IPS-20b (cell line): ENCODE measurements at regions not wholly inside any gene's neighbourhood (a gene's known extent, or its start where the extent isn't known, plus 50 kb on each side); places are given as distances from the start of the nearest gene placed in this dataset.

Experiments
- H3K27ac ChIP-seq: one replicate; pipeline ENCODE4 v1.5.1; 2013; ENCODE audit warnings: low read length
- H3K27me3 ChIP-seq: 2 replicates; pipeline ENCODE4 v1.6.1; 2013; ENCODE audit warnings: mild to moderate bottlenecking, low read length, inconsistent platforms; ENCODE audit not compliant: insufficient read depth
- H3K36me3 ChIP-seq: 2 replicates; pipeline ENCODE4 v1.6.1; 2013; ENCODE audit warnings: low read depth, mild to moderate bottlenecking, inconsistent platforms, low read length, moderate library complexity; ENCODE audit not compliant: insufficient read depth
- H3K4me1 ChIP-seq: 2 replicates; pipeline ENCODE4 v1.6.1; 2013; ENCODE audit warnings: mild to moderate bottlenecking, control low read depth, inconsistent platforms, low read length, moderate library complexity; ENCODE audit not compliant: insufficient read depth
- H3K4me3 ChIP-seq: 2 replicates; pipeline ENCODE4 v1.5.1; 2013; ENCODE audit warnings: mild to moderate bottlenecking, low read length, inconsistent platforms
- H3K9ac ChIP-seq: 2 replicates; pipeline ENCODE4 v1.6.1; 2013; ENCODE audit warnings: low read depth, mild to moderate bottlenecking, inconsistent platforms, low read length, moderate library complexity
- H3K9me3 ChIP-seq: 2 replicates; pipeline ENCODE4 v1.6.1; 2013; ENCODE audit warnings: mild to moderate bottlenecking, low read depth, low read length, inconsistent platforms; ENCODE audit not compliant: insufficient read depth

GRCh38 chr18:55790296-55790695, 202.3 kb upstream of the TCF4 start:
- H3K9me3 ChIP-seq: peaks cover 9% of the 10 kb centered on the region; the same call in 1 of the 2 replicates
- H3K4me3 ChIP-seq: no peak overlapping the region
- no peak overlapping the region for H3K9ac ChIP-seq
- no peaks in the 10 kb centered on the region for H3K4me1 ChIP-seq
- no peak overlapping the region for H3K27ac ChIP-seq
- no peaks in the 10 kb centered on the region for H3K36me3 ChIP-seq
- H3K27me3 ChIP-seq: no peaks in the 10 kb centered on the region

- peaks cover 9% of the 10 kb centered on the region; the same call in 1 of the 2 replicates for H3K9me3 ChIP-seq
- peaks cover 7% of the 10 kb centered on the region; the same call in 1 of the 2 replicates for H3K4me1 ChIP-seq
- no peaks in the 10 kb centered on the region for H3K36me3 ChIP-seq
- H3K27me3 ChIP-seq: no peaks in the 10 kb centered on the region
- no peak overlapping the region for H3K4me3 ChIP-seq
- H3K9ac ChIP-seq: no peak overlapping the region
- no peak overlapping the region for H3K27ac ChIP-seq
Observed at GRCh38 chr18:55787536-55788073, 199.6 kb upstream of the TCF4 start.

- Histone ChIP-seq H3K36me3 (no peaks in the 10 kb centered on the region), H3K9me3 (peaks cover 9% of the 10 kb centered on the region; the same call in 1 of the 2 replicates), H3K9ac (no peak overlapping the region), H3K27me3 (no peaks in the 10 kb centered on the region), H3K4me3 (no peak overlapping the region), H3K4me1 (peaks cover 7% of the 10 kb centered on the region; the same call in 1 of the 2 replicates), H3K27ac (no peak overlapping the region)
Observed at GRCh38 chr18:55786651-55787272, 198.8 kb upstream of the TCF4 start.

- Histone ChIP-seq H3K9ac (no peak overlapping the region), H3K27me3 (peaks cover 18% of the 10 kb centered on the region), H3K27ac (no peak overlapping the region), H3K36me3 (no peaks in the 10 kb centered on the region), H3K4me3 (no peak overlapping the region), H3K9me3 (no peaks in the 10 kb centered on the region), H3K4me1 (peaks cover 19% of the 10 kb centered on the region; the same call in 1 of the 2 replicates)
Observed at GRCh38 chr18:55783921-55784320, 195.9 kb upstream of the TCF4 start.

DNA sequence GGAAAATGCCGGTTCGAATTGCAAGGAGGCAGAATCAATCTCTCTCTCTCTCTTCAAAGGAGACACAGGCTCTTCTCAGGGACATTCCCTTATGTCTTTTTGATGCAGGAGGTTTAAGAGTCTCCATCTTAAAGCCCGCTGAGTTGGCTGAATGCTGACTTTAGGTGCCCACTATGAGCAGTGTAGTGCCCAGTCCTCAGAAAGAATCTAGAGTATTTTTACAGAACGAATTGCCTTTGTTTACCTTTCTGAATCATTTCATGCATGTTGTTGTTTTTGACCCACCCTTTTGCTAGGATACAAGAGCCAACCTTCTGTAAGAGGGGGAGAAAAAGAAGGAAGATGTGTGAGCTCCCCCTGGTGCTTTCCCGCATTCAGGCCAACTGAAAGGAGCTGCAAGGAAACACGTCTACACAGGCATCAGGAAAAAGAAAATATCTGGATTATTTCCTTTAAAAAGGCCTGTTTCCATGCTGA, 193.5 kb upstream of the TCF4 start:
- Histone ChIP-seq H3K4me1 (peaks cover 28% of the 10 kb centered on the region; the same call in 1 of the 2 replicates), H3K9ac (no peak overlapping the region), H3K27ac (no peak overlapping the region), H3K27me3 (peaks cover 21% of the 10 kb centered on the region), H3K9me3 (no peaks in the 10 kb centered on the region), H3K36me3 (no peaks in the 10 kb centered on the region), H3K4me3 (peak overlapping the region; percentile 77; the same call in 1 of the 2 replicates)

GRCh38 chr18:55780586-55781071, 192.6 kb upstream of the TCF4 start:
- H3K27ac ChIP-seq: no peak overlapping the region
- peak overlapping the region; percentile 23; the same call in 1 of the 2 replicates for H3K9ac ChIP-seq
- peaks cover 28% of the 10 kb centered on the region; the same call in 1 of the 2 replicates for H3K4me1 ChIP-seq
- H3K27me3 ChIP-seq: peaks cover 21% of the 10 kb centered on the region
- H3K4me3 ChIP-seq: peak overlapping the region; percentile 77
- H3K9me3 ChIP-seq: no peaks in the 10 kb centered on the region
- H3K36me3 ChIP-seq: no peaks in the 10 kb centered on the region

DNA sequence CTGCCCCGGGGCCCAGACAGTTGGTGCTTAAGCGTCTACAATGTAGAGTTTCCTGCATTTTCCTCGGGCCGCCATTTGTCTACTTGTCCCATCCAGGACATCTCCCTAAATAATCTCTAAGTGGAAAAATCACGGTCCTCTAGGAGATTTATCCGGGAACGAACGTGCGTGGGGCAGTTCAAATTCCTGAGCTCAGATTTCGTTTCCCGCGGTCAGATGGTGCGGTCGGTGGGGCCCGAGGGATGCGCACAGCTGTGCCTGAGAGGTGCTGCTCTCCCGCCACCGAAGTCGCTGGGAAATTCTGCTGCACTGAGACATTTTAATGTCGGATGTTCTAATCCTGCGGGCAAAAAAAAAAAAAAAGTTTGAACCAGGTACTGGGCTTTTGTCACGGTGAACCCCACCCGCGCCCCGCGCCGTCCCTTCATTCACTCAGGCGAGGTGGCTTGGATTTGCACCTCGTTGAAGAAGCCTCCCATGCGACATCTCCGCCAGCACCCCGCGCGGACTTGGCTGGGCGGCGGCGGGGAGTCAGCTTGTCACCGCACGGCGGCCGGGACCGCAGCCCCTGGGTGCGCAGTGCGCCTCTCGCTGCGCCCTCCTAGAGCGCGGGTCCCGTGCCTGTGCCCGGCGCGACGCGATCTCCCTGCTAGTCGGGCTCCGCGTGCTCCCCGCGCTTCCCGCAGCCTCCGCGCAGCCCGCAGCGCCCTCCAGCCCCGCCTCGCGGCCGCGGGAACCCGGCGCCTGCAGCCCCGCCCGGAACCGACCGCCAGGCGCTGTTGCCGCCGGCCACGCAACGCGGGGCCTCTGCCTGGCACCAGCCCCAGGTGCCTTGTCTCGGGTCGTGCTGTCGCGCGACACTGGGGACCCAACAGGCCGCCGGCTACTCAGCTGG, 191.9 kb upstream of the TCF4 start:
- Histone ChIP-seq H3K27me3 (peaks cover 21% of the 10 kb centered on the region), H3K9me3 (no peaks in the 10 kb centered on the region), H3K9ac (peak overlapping the region; percentile 43; the same call in 1 of the 2 replicates), H3K4me1 (peaks cover 28% of the 10 kb centered on the region; the same call in 1 of the 2 replicates), H3K4me3 (peak overlapping the region; percentile 77), H3K27ac (no peak overlapping the region), H3K36me3 (no peaks in the 10 kb centered on the region)

DNA sequence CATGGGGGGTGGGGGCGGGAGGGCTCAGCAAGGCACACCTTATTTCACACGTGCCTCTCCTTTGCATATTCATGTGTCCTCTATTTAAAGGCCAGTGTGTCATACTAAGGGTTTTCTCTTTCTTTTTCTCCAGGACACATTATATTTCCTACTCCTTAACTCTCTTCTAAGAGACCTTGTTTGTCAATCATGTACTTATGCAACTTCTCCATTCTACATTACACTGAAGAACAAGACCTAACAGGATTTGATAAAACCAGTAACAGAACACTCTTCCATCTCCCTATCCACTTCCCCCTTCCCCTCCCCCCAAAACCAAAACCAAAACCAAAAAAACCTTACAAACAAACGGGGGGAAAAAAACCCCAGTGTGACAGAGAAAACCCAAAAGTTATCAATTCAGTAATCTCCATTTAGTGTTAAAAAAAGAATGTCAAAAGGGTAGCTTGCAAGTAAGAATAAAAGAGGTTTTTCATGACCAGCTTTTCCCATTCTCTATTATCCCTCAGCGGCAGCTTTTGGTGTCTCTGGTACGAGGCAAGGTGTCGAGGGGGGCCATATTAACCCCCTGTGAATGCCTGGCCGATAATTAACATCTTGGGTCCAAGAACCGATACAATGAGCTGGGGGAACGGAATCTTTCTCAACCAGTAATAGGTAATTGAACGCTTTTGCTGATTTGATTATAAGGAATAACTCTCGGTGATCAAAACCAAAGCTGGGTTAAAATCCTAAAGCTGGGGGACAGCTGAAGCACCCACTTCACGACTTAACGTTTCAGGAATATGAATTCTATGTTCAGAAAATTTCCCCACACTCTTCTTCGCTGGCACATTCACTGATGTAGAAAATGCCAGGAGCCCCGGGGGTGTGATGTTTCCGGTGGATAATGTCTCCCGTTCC, 191.0 kb upstream of the TCF4 start:
- H3K9me3 ChIP-seq: no peaks in the 10 kb centered on the region
- peak overlapping the region; percentile 43; the same call in 1 of the 2 replicates for H3K9ac ChIP-seq
- H3K4me1 ChIP-seq: peaks cover 23% of the 10 kb centered on the region; the same call in 1 of the 2 replicates
- H3K36me3 ChIP-seq: no peaks in the 10 kb centered on the region
- H3K27ac ChIP-seq: no peak overlapping the region
- peaks cover 21% of the 10 kb centered on the region for H3K27me3 ChIP-seq
- H3K4me3 ChIP-seq: peak overlapping the region; percentile 77

DNA sequence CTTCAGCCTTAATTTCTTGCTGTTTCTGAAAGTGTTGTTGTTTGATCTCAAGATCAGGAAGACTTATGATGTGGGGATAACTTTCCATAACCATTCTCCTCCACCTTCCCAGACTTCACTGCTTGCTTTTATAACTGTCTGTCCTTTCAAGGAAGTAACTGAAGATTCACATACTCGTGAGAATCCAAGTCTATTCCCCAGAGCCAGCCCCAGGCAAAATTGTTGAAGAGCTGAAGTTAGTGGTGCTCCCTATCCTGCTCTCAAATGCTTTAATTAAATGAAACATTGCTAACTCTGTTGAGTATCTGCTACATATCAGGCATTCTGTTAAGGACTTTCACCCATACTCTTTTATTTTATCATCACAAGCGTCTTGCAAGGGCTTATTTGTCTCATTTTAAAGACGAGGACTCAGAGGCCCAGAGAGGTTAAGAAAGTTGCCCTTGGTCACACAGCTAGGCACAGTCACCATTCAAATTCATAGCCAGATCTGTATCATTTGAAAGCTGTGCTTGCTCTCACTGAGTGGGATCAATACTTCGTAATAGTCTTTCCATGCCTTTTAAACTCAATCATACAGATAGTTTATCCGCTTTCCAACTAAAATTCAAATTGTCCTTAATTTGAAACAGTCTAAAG, 189.8 kb upstream of the TCF4 start:
- no peaks in the 10 kb centered on the region for H3K36me3 ChIP-seq
- peaks cover 21% of the 10 kb centered on the region; the same call in 1 of the 2 replicates for H3K4me1 ChIP-seq
- no peak overlapping the region for H3K27ac ChIP-seq
- no peaks in the 10 kb centered on the region for H3K9me3 ChIP-seq
- H3K27me3 ChIP-seq: peaks cover 21% of the 10 kb centered on the region
- no peak overlapping the region for H3K9ac ChIP-seq
- H3K4me3 ChIP-seq: no peak overlapping the region

- H3K36me3 ChIP-seq: no peaks in the 10 kb centered on the region
- H3K9me3 ChIP-seq: no peaks in the 10 kb centered on the region
- H3K4me1 ChIP-seq: peaks cover 15% of the 10 kb centered on the region; the same call in 1 of the 2 replicates
- no peak overlapping the region for H3K27ac ChIP-seq
- no peak overlapping the region for H3K9ac ChIP-seq
- no peak overlapping the region for H3K4me3 ChIP-seq
- peaks cover 21% of the 10 kb centered on the region for H3K27me3 ChIP-seq
Observed at GRCh38 chr18:55775972-55776371, 188.0 kb upstream of the TCF4 start.
